Hepatocyte (in vitro differentiated cells): ENCODE measurements at regions not wholly inside any gene's neighbourhood (a gene's known extent, or its start where the extent isn't known, plus 50 kb on each side); places are given as distances from the start of the nearest gene placed in this dataset.

Source experiments
- CTCF ChIP-seq: fragments of 200-600 bp; sonication (generic); IDR thresholded peaks from 2 replicates; pipeline ENCODE4 v1.5.1; 2016; ENCODE audit warnings: antibody characterized with exemption, mild to moderate bottlenecking; ENCODE audit not compliant: poor library complexity
- EZH2 ChIP-seq: fragments of 200-600 bp; sonication (generic); IDR thresholded peaks from 2 replicates; pipeline ENCODE4 v1.6.1; 2016; ENCODE audit warnings: antibody characterized with exemption, mild to moderate bottlenecking, borderline replicate concordance

DNA sequence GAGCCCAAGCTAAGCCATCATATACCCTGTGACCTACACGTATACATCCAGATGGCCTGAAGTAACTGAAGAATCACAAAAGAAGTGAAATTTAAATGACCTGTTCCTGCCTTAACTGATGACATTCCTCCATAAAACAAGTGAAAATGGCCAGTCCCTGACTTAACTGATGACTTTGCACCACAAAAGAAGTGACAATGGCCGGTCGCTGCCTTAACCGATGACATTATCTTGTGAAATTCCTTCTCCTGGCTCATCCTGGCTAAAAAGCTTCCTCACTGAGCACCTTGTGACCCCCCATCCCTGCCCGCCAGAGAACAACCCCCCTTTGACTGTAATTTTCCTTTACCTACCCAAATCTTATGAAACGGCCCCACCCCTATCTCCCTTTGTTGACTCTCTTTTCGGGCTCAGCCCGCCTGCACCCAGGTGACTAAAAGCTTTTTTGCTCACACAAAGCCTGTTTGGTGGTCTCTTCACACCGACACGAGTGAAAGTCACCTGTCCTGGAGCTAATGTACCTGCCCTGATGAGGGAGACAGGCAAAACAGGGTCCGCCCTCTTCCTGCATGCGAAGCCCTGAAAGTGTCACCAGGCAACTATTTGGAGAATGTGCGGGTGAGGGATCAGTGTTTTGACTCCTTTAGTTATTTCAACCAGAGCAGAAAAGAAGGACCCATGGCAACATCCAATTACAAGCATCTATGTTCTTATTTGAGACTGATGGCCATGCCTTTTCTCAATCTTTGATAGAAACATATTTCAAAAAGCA lies 266.1 kb downstream of the SMARCA2 start:
- no peak for TF ChIP-seq CTCF
- TF ChIP-seq EZH2 = no peak
